Activated T-helper 17 cell treated with anti-CD3 and anti-CD28 coated beads, Interleukin-2, amount 50 U/mL, for 72 hours (primary cell): ENCODE measurements at regions not wholly inside any gene's neighbourhood (a gene's known extent, or its start where the extent isn't known, plus 50 kb on each side); places are given as distances from the start of the nearest gene placed in this dataset.

Experiments
- ATAC-seq: fragments of 150-1000 bp; cut with Tn5 transposase; replicated peaks from 2 replicates; pipeline ENCODE4 v1.10.0; 2021; ENCODE audit warnings: mild to moderate bottlenecking, moderate library complexity
- H3K27ac Mint-ChIP-seq: one replicate; pipeline ENCODE4 v1.8.0; 2022; ENCODE audit warnings: mixed read lengths
- H3K27me3 Mint-ChIP-seq: one replicate; pipeline ENCODE4 v1.8.0; 2022; ENCODE audit warnings: mixed read lengths
- H3K36me3 Mint-ChIP-seq: one replicate; pipeline ENCODE4 v1.8.0; 2022; ENCODE audit warnings: low read depth, mild to moderate bottlenecking, mixed read lengths
- H3K4me1 Mint-ChIP-seq: one replicate; pipeline ENCODE4 v1.8.0; 2022; ENCODE audit warnings: mixed read lengths
- H3K4me3 Mint-ChIP-seq: one replicate; pipeline ENCODE4 v1.8.0; 2022; ENCODE audit warnings: mild to moderate bottlenecking, mixed read lengths
- H3K9me3 Mint-ChIP-seq: one replicate; pipeline ENCODE4 v1.8.0; 2022; ENCODE audit warnings: mixed read lengths

DNA sequence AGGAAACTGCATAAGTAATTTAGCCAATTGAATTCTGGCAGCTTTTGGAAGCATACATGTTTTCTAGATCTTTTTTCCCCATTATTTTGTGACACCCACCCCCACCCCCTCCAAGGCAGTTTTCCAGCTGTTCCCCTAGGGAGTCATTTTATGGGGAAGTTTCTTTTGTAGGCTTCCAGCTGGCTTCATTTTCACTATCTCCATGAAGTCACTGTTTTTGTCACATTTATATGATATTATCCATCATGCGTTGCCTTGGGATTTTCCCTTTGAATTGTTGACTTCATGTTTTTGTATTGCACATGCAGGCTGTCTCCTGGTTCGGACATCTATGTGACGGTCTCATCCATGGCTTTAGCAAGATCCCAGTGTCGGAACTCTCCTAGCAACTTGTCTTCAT is 233.6 kb upstream of the RGS6 start:
- H3K27ac Mint-ChIP-seq = peak overlapping the region; percentile 32
- ATAC-seq = no peak
- no peaks in the 10 kb centered on the region for H3K27me3 Mint-ChIP-seq
- H3K36me3 Mint-ChIP-seq = peaks cover 47% of the 10 kb centered on the region
- H3K4me3 Mint-ChIP-seq = no peak overlapping the region
- H3K9me3 Mint-ChIP-seq = no peaks in the 10 kb centered on the region
- H3K4me1 Mint-ChIP-seq = no peaks in the 10 kb centered on the region

DNA sequence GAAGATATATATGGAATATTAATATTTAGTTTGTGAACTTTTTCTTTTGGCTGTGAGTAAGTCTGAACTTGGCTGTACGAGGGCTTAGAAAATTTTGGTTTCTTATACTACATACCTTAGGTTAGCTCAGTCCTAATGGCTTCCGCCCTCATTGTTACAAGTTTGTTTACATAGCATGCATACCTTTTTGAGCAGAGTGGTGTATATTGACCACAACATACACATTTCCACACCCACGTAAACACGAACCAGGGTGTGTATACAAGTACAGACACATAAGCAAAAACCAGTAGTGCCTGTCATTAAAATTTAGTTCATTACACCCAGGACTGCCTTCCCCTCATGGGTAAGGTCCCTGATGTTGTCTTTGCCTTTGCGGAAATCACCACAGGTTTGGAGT is 230.2 kb upstream of the RGS6 start:
- Mint-ChIP-seq H3K4me3 (no peak overlapping the region), H3K27me3 (no peaks in the 10 kb centered on the region), H3K4me1 (no peaks in the 10 kb centered on the region), H3K27ac (no peak overlapping the region), H3K36me3 (peaks cover 65% of the 10 kb centered on the region), H3K9me3 (no peaks in the 10 kb centered on the region)
- ATAC-seq = peak; percentile 36

DNA sequence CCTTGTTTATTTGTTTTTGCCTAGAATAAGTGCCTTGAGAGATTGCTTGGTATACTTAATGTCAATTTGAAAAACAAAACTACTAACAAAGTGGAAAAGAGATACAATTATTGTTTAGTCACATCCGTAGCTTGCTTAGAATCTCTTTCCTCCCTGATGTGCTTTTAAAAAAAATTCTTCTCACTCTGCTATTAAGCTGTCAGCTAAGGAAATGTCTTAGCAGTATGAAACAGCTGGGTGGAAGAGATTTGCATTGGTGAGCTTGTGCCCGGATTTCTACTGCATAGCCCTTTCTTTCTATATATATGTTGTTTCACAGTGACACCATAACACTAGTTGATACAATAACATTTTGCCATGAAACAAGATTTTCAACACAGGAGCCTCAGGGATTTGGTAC is 229.4 kb upstream of the RGS6 start:
- Mint-ChIP-seq H3K36me3 (peaks cover 71% of the 10 kb centered on the region), H3K4me1 (no peaks in the 10 kb centered on the region), H3K27me3 (no peaks in the 10 kb centered on the region), H3K4me3 (no peak overlapping the region), H3K9me3 (no peaks in the 10 kb centered on the region), H3K27ac (no peak overlapping the region)
- ATAC-seq = no peak

DNA sequence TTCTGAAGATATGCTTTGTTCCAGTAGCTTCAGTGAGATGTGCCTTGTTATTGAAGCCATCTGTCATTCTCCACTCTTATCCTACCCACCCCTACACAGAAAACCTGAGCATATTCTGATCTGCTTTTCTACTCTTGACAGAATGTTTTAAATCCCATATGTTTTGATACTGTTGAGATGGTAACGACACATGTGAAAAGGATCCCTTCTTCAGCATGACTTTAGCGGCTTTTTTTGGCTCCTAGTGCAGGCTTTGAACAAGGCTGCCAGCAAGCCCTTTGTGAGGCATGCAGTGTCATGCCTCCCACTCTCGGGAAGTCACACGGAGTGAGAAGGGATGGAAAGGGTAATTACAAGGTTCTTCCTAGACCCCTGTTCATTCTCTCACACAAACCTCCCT is 228.8 kb upstream of the RGS6 start:
- Mint-ChIP-seq H3K36me3 (peaks cover 71% of the 10 kb centered on the region), H3K9me3 (no peaks in the 10 kb centered on the region), H3K4me1 (no peaks in the 10 kb centered on the region), H3K4me3 (no peak overlapping the region), H3K27ac (peak overlapping the region; percentile 28), H3K27me3 (no peaks in the 10 kb centered on the region)
- no peak for ATAC-seq

DNA sequence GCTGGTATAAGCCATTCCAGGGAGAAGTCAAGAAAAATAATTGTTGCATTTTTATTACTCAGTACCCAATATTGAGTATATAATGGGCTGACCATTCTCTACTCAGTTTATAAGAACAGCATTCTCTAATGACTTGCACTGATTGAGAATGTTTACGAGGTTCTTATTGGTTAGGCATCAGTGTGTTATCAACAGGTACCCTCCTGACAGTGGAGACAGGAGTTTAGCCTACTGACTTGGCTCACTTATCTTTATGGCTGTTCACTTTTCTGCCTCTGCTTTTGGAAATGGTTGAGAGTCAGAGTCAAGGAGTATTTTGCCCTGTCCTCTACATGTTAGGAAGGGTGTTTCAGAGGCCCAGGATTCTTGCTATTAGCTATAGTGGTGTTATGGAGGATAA is 228.0 kb upstream of the RGS6 start:
- Mint-ChIP-seq H3K27ac (no peak overlapping the region), H3K27me3 (no peaks in the 10 kb centered on the region), H3K4me1 (no peaks in the 10 kb centered on the region), H3K36me3 (peaks cover 70% of the 10 kb centered on the region), H3K4me3 (no peak overlapping the region), H3K9me3 (no peaks in the 10 kb centered on the region)
- ATAC-seq = no peak

DNA sequence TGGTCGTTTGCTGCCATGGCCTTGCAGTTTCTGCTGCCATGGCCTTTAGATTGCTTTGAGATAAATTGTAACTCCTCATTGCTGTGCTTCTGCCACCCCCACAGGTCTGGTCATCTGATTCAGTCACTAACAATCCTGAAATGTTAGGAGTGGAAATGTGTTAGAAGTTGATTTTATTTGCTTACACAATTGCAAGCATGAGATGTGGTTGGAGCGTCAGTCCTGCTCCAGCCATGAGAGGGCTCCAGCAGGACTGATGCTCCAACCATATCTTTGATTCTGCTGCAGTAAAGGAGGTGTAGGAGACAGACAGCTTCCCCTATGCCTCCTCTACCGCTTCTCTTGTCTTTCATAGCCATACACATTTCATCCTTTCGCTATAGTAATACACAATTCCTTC is 226.8 kb upstream of the RGS6 start:
- Mint-ChIP-seq H3K9me3 (no peaks in the 10 kb centered on the region), H3K4me3 (no peak overlapping the region), H3K27ac (no peak overlapping the region), H3K27me3 (no peaks in the 10 kb centered on the region), H3K36me3 (peaks cover 70% of the 10 kb centered on the region), H3K4me1 (no peaks in the 10 kb centered on the region)
- no peak for ATAC-seq

DNA sequence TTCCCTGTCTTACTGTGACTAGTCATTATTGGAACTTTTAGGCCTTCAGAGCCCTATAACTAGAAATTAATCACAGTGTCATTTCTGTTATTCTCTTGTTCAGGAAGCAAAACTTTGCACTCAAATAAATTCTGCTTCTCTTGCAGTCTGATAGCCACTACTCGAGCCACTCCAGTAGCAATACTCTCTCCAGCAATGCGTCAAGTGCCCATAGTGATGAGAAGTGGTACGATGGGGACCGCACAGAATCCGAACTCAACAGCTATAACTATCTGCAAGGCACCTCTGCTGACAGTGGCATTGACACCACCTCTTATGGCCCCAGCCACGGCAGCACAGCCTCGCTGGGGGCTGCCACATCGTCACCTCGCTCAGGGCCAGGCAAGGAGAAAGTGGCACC is 223.2 kb upstream of the RGS6 start:
- ATAC-seq = no peak
- Mint-ChIP-seq H3K4me1 (peaks cover 17% of the 10 kb centered on the region), H3K27me3 (no peaks in the 10 kb centered on the region), H3K36me3 (peaks cover 66% of the 10 kb centered on the region), H3K27ac (no peak overlapping the region), H3K4me3 (no peak overlapping the region), H3K9me3 (no peaks in the 10 kb centered on the region)

DNA sequence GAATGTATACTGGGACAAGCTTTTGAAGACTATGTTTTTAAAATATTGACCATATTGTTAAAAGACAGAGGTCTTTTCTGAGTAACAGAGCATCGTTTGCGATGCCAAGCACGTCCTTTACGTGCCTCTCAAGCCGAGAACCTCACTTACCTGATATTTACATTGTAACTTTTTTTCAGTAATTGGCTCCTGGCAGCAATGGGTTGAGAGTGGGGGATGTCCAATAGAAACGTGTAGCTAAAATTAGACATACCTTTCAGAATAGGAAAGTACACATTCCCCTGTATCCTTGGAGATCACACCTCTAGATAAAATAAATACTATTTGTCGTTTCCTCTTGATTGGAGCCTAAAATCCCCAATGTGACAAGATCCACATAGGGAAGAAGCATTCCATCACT is 222.2 kb upstream of the RGS6 start:
- Mint-ChIP-seq H3K4me3 (no peak overlapping the region), H3K4me1 (peaks cover 17% of the 10 kb centered on the region), H3K27me3 (no peaks in the 10 kb centered on the region), H3K9me3 (no peaks in the 10 kb centered on the region), H3K36me3 (peaks cover 69% of the 10 kb centered on the region), H3K27ac (no peak overlapping the region)
- no peak for ATAC-seq

DNA sequence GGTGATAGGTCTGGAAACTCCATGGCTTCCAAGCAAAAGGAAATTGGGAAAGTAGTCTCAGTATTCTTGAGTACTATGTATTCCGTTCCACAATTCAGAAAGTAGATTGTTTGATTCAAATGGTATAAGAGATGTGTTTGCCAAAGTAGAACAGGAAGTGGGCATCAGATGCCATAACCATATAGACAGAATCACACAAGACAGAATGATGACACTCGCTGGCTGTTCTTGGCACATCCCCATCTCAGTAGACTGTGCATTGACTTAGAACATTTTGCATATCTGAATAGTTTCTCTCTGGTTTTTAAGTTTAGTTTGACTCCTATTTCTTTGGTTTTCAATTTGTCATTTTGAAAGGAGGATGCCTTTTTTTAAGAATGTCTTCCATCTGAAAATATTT is 221.1 kb upstream of the RGS6 start:
- ATAC-seq = peak; percentile 79
- peak overlapping the region; percentile 27 for H3K4me3 Mint-ChIP-seq
- H3K27ac Mint-ChIP-seq = peak overlapping the region; percentile 21
- H3K36me3 Mint-ChIP-seq = peaks cover 62% of the 10 kb centered on the region
- no peaks in the 10 kb centered on the region for H3K9me3 Mint-ChIP-seq
- H3K27me3 Mint-ChIP-seq = no peaks in the 10 kb centered on the region
- H3K4me1 Mint-ChIP-seq = peaks cover 17% of the 10 kb centered on the region

DNA sequence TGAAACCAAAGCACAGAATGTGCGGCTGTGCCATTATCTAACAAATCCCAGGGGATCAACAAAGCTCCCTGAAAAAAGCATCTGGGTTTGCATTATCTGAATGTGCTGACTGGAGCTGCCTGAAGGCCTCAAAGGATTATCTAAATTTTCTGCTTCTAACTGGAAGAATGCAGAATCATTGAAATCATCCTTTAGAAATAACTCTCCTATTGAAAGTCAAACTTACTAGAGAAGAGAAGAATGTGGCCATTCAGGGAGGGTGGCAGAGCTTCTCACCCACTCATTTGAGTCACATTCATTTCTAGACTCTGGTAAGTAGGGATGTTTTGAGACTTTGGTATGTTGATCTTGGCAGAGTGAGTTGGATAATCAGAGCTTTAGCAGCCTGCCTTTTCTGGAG is 220.6 kb upstream of the RGS6 start:
- Mint-ChIP-seq H3K4me1 (peaks cover 17% of the 10 kb centered on the region), H3K27ac (peak overlapping the region; percentile 21), H3K27me3 (no peaks in the 10 kb centered on the region), H3K9me3 (no peaks in the 10 kb centered on the region), H3K36me3 (peaks cover 62% of the 10 kb centered on the region), H3K4me3 (peak overlapping the region; percentile 27)
- peak; percentile 85 for ATAC-seq

DNA sequence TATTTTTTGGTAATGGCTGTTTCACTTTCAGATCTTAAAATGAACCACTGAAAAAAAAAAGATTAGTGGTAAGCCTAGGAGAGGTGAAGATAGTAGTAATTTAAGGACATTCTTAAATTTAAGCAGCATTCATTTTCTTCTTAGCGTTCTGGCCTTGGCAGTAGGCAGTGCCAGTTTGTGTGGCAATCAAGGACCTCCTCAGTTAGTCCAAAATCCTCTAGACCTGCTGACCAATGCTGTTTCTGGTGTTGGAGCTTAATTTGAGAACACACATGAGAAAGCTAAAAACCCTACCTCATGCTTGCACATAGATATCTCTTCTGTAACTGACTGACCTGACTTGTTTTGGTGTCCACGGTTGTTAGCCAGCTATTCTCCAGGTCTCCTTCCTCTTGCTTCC is 219.8 kb upstream of the RGS6 start:
- no peaks in the 10 kb centered on the region for H3K27me3 Mint-ChIP-seq
- H3K4me1 Mint-ChIP-seq = peaks cover 17% of the 10 kb centered on the region
- no peak for ATAC-seq
- peaks cover 62% of the 10 kb centered on the region for H3K36me3 Mint-ChIP-seq
- H3K4me3 Mint-ChIP-seq = no peak overlapping the region
- no peaks in the 10 kb centered on the region for H3K9me3 Mint-ChIP-seq
- peak overlapping the region; percentile 58 for H3K27ac Mint-ChIP-seq

DNA sequence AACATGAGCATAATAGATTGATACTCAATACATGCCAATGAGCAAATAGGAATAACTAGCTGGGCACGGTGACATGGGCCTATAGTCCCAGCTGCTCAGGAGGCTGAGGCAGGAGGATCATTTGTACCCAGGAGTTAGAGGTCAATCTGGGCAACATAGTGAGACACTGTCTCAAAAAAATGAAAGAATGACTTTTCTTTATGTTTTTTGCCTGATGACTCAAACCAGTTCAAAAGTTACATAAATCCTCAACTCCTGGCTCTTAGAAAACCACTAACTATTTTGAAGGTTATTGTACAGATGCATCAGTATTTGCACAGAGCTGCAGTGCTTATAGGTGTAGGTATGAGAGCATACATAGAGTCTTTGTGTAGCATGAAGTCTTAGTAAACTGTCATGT is 219.2 kb upstream of the RGS6 start:
- no peaks in the 10 kb centered on the region for H3K27me3 Mint-ChIP-seq
- no peak for ATAC-seq
- peak overlapping the region; percentile 58 for H3K27ac Mint-ChIP-seq
- H3K4me3 Mint-ChIP-seq = no peak overlapping the region
- H3K36me3 Mint-ChIP-seq = peaks cover 63% of the 10 kb centered on the region
- H3K4me1 Mint-ChIP-seq = peaks cover 17% of the 10 kb centered on the region
- H3K9me3 Mint-ChIP-seq = no peaks in the 10 kb centered on the region

DNA sequence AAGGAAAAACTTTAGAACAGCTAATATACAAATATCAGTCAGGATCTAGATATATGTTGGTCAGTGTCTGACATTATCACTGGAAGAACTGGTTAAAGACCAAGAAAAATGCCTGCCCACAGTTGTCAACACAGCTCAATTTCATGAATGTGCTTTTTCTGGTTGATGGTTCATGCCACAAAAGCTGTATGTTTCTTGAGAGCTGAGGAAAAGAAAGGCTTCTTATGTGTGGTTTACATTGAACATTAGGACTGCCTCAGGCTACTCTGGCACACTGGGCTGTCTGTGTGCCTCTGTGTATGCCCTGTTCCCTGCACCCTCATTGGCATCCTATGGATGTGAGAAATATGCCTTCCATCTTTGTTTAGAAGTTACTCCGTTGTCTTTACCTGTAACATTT is 218.8 kb upstream of the RGS6 start:
- Mint-ChIP-seq H3K36me3 (peaks cover 63% of the 10 kb centered on the region), H3K9me3 (no peaks in the 10 kb centered on the region), H3K4me1 (peaks cover 17% of the 10 kb centered on the region), H3K27ac (no peak overlapping the region), H3K27me3 (no peaks in the 10 kb centered on the region), H3K4me3 (no peak overlapping the region)
- ATAC-seq = no peak

DNA sequence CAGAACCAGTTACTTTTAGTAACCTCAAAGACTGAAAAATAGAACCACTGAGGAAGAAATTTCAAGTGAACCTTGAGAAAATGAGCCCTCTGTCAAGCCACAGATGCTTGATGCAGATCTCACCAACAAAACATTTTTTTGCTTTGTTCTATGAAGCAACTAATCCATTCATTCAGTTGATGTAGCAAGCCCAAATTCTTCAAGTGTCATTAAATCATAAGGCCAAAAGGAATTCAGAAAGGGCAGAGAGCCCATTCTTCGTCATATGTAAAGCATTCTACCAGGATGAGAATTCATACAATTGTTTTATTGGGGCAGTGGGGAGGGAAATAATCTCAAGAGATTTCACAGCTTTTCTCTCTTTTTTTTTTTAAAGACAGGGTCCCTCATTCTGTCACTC is 218.0 kb upstream of the RGS6 start:
- no peak for ATAC-seq
- Mint-ChIP-seq H3K36me3 (peaks cover 58% of the 10 kb centered on the region), H3K4me1 (peaks cover 17% of the 10 kb centered on the region), H3K27ac (peak overlapping the region; percentile 16), H3K9me3 (no peaks in the 10 kb centered on the region), H3K27me3 (no peaks in the 10 kb centered on the region), H3K4me3 (no peak overlapping the region)

DNA sequence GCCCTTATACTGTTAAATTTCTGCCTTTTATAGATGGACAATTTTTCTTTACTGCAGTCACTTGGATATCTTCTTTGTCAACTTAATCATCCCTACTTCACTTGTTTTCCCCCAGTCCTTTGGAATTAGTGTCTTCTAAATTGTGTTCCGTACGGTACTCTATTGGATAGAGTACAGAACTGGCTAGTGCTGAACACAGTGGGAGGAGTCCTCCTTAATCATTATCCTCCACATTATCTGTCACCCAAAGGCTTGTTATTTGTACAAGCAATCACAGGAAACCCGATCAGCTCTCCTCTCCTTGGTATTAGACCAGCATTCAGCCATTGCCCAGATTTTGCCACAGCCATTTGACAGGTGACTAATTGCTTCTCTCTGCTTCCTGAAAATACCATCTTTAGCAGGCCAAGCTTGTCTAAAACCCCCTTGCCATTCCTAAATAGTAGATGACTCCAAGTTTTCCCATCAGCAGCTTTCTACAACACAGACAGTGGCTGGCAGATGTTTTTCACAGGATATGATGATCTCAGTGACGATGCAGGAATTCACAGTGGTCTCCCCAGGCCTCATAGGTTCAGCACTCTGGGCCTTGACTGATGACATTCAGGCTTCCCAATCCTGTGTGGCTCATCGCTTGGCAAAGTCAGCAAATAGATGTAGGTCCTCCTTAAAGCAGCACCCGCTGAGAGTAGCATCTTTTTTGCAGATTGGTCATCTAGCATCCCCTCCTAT is 216.0 kb upstream of the RGS6 start:
- Mint-ChIP-seq H3K9me3 (no peaks in the 10 kb centered on the region), H3K4me1 (peaks cover 17% of the 10 kb centered on the region), H3K27ac (peak overlapping the region; percentile 40), H3K36me3 (peaks cover 40% of the 10 kb centered on the region), H3K27me3 (no peaks in the 10 kb centered on the region), H3K4me3 (no peak overlapping the region)
- ATAC-seq = no peak
